Endodermal cell (in vitro differentiated cells): ENCODE measurements at regions not wholly inside any gene's neighbourhood (a gene's known extent, or its start where the extent isn't known, plus 50 kb on each side); places are given as distances from the start of the nearest gene placed in this dataset.

Source experiments
- DNase-seq: peaks from one replicate; pipeline ENCODE4 v3.0.0-alpha.2; 2017
- H3K27ac ChIP-seq: 2 replicates; pipeline ENCODE4 v1.5.1; 2013; ENCODE audit warnings: mild to moderate bottlenecking, low read depth, low read length, moderate library complexity
- H3K27me3 ChIP-seq: 2 replicates; pipeline ENCODE4 v1.6.1; 2013; ENCODE audit warnings: mild to moderate bottlenecking, low read length, moderate library complexity; ENCODE audit not compliant: insufficient read depth, control insufficient read depth, poor library complexity, severe bottlenecking
- H3K36me3 ChIP-seq: 2 replicates; pipeline ENCODE4 v1.7.0; 2013; ENCODE audit warnings: mild to moderate bottlenecking, low read length, moderate library complexity; ENCODE audit not compliant: control insufficient read depth, insufficient read depth
- H3K4me1 ChIP-seq: one replicate; pipeline ENCODE4 v1.7.0; 2013; ENCODE audit warnings: low read length; ENCODE audit not compliant: control insufficient read depth, insufficient read depth
- H3K4me3 ChIP-seq: 2 replicates; pipeline ENCODE4 v1.5.1; 2013; ENCODE audit warnings: mild to moderate bottlenecking, low read length, moderate library complexity
- H3K9ac ChIP-seq: 2 replicates; pipeline ENCODE4 v1.6.1; 2013; ENCODE audit warnings: mild to moderate bottlenecking, low read length, moderate library complexity; ENCODE audit not compliant: poor library complexity, severe bottlenecking; ENCODE audit errors: extremely low read depth
- H3K9me3 ChIP-seq: 2 replicates; pipeline ENCODE4 v1.6.1; 2013; ENCODE audit warnings: mild to moderate bottlenecking, low read length, moderate library complexity; ENCODE audit not compliant: control insufficient read depth
- H3K27ac Mint-ChIP-seq: 2 replicates; pipeline ENCODE4 v1.8.0; 2020; ENCODE audit warnings: mixed read lengths
- H3K27me3 Mint-ChIP-seq: 2 replicates; pipeline ENCODE4 v1.8.0; 2021; ENCODE audit warnings: mild to moderate bottlenecking, mixed read lengths; ENCODE audit not compliant: insufficient read depth
- H3K36me3 Mint-ChIP-seq: 2 replicates; pipeline ENCODE4 v1.8.0; 2020; ENCODE audit warnings: low read depth, mixed read lengths
- H3K4me1 Mint-ChIP-seq: 2 replicates; pipeline ENCODE4 v1.8.0; 2020; ENCODE audit warnings: mixed read lengths
- H3K4me3 Mint-ChIP-seq: 2 replicates; pipeline ENCODE4 v1.8.0; 2020; ENCODE audit warnings: mild to moderate bottlenecking, moderate library complexity, mixed read lengths
- H3K9me3 Mint-ChIP-seq: 2 replicates; pipeline ENCODE4 v1.8.0; 2020; ENCODE audit warnings: mild to moderate bottlenecking, mixed read lengths
- CTCF ChIP-seq: fragments of 200-600 bp; sonication (generic); conservative IDR thresholded peaks from 2 replicates; pipeline ENCODE4 v1.5.0; 2021; ENCODE audit warnings: antibody characterized with exemption, mild to moderate bottlenecking
- WGBS, 2 experiments: methylation state at CpG; one replicate each; pipeline versions ENCODE4 v1.1.5 to v1.1.7; 2013; ENCODE audit warnings: missing lambda C conversion rate in 2 of 2, mixed read lengths in 1 of 2; ENCODE audit not compliant: insufficient coverage in 1 of 2, insufficient read length in 1 of 2; 5-methylcytosine and 5-hydroxymethylcytosine counted together

GRCh38 chr9:2286825-2287455, 271.8 kb downstream of the SMARCA2 start:
- Histone ChIP-seq H3K36me3 (no peaks in the 10 kb centered on the region), H3K27me3 (no peaks in the 10 kb centered on the region), H3K4me3 (no peak overlapping the region), H3K9me3 (peaks cover 5% of the 10 kb centered on the region), H3K27ac (no peak overlapping the region), H3K4me1 (peaks cover 28% of the 10 kb centered on the region), H3K9ac (no peak overlapping the region)
- Mint-ChIP-seq H3K36me3 (peaks cover 40% of the 10 kb centered on the region), H3K4me3 (no peak overlapping the region), H3K4me1 (peaks cover 55% of the 10 kb centered on the region), H3K27me3 (no peaks in the 10 kb centered on the region), H3K9me3 (no peaks in the 10 kb centered on the region), H3K27ac (peak overlapping the region; percentile 45)
- WGBS, 2 experiments: 93 to 94% methylated on average over 5 of the region's 5 CpGs
- TF ChIP-seq CTCF: no peak
- no peak for DNase-seq

GRCh38 chr9:2288309-2288708, 273.2 kb downstream of the SMARCA2 start:
- Histone ChIP-seq H3K36me3 (no peaks in the 10 kb centered on the region), H3K27me3 (no peaks in the 10 kb centered on the region), H3K9ac (no peak overlapping the region), H3K27ac (no peak overlapping the region), H3K4me1 (peaks cover 24% of the 10 kb centered on the region), H3K4me3 (no peak overlapping the region), H3K9me3 (peaks cover 5% of the 10 kb centered on the region)
- Mint-ChIP-seq H3K36me3 (peaks cover 36% of the 10 kb centered on the region), H3K9me3 (no peaks in the 10 kb centered on the region), H3K4me1 (peaks cover 59% of the 10 kb centered on the region), H3K4me3 (no peak overlapping the region), H3K27ac (no peak overlapping the region), H3K27me3 (no peaks in the 10 kb centered on the region)
- peak; percentile 55 for DNase-seq
- no peak for TF ChIP-seq CTCF
- 92 to 98% methylated on average over 5 to 7 of the region's 7 CpGs for WGBS, 2 experiments

GRCh38 chr9:2289263-2289662, 274.1 kb downstream of the SMARCA2 start:
- no peak overlapping the region for H3K9ac ChIP-seq
- H3K4me1 Mint-ChIP-seq: peaks cover 59% of the 10 kb centered on the region
- no peak overlapping the region for H3K27ac ChIP-seq
- no peak overlapping the region for H3K4me3 ChIP-seq
- peaks cover 4% of the 10 kb centered on the region for H3K27me3 Mint-ChIP-seq
- H3K9me3 ChIP-seq: peaks cover 5% of the 10 kb centered on the region
- H3K4me3 Mint-ChIP-seq: no peak overlapping the region
- no peaks in the 10 kb centered on the region for H3K27me3 ChIP-seq
- no peaks in the 10 kb centered on the region for H3K36me3 ChIP-seq
- peaks cover 17% of the 10 kb centered on the region for H3K4me1 ChIP-seq
- H3K36me3 Mint-ChIP-seq: peaks cover 34% of the 10 kb centered on the region
- WGBS, 2 experiments: 78 to 86% methylated on average over 2 to 4 of the region's 4 CpGs
- no peak overlapping the region for H3K27ac Mint-ChIP-seq
- peak; percentile 57 for DNase-seq
- H3K9me3 Mint-ChIP-seq: no peaks in the 10 kb centered on the region
- TF ChIP-seq CTCF: no peak
